NCI-H2196 treated with DMSO at 0.1 percent for 48 hours (cell line): ENCODE measurements at regions not wholly inside any gene's neighbourhood (a gene's known extent, or its start where the extent isn't known, plus 50 kb on each side); places are given as distances from the start of the nearest gene placed in this dataset.

Experiments used
- DNase-seq: peaks from one replicate; lab custom pipeline; 2025; ENCODE audit not compliant: unreplicated experiment; lab: John Stamatoyannopoulos, UW

DNA sequence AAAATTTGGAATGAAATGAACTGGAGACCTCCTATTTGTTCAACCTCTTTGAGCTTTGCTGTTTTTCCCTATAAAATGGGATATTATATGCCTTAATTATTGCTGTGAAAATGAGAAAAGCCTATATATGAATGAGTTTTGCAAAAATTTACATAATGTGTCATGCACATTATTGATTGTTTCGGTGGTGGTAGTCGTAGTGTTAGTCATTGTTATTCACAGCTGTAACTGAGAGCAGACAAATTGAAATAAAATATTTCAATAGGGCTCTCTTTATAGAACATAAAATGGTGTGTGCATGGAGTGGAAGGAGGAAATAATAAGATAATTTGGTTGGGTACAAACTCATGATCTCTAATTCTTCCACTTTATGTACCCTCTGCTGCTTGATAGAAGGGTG lies 153.7 kb upstream of the GADL1 start:
- DNase-seq: no peak

DNA sequence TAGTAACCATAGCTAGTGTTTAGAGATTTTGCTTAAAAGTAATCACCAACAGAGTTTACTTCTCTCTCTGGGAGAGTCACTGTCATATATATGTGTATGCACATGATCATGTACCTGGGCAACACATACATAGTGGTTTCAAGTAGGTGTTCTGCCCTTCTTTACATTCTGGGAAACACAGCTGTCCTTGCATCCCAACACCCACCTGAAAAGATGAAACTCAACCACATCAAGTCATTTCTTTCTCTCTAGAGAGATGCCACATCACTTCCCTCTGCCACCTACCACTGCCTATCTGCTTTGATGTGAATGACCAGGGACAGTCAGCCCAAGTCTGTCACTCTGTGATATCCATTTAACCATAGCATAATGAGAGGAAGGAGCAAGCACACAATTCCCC lies 155.8 kb upstream of the GADL1 start:
- no peak for DNase-seq

DNA sequence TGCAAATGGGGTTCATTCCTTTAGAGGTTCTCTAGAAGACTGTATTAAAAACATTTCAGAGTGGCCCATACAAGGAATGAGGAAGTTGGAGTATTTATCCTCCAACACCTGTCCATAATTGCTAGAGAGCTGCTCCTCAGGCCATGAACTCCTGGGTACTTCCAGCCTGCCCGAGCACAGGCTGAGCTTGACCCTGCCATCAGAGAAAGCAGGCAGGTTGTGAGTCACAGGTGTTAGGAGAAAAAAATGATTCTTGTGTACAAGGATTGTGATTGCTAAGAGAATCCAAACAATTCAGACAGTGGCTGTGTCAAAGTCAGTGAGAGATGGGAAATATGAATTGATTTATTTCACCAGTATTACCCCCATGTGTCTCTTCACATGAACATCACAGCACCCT lies 156.8 kb upstream of the GADL1 start:
- DNase-seq: no peak

DNA sequence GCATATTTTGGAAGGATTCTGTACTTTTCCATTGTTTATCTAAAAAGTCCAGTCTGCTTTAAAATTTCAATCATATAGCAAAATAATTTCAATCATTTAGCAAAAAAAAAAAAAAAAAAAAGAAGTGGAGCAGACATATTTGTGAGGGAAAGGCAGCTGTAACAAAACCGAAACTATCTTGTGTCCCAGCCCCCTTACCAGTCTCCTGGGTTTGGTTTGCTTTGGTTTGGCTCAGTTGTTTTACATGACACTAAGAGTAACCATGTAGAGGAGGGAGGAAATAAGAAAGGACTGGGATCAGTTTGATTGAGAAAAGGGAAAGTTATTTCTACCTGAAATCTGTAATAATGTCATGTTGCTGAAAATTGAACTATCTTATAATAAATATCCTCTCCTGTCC lies 158.8 kb upstream of the GADL1 start:
- no peak for DNase-seq

DNA sequence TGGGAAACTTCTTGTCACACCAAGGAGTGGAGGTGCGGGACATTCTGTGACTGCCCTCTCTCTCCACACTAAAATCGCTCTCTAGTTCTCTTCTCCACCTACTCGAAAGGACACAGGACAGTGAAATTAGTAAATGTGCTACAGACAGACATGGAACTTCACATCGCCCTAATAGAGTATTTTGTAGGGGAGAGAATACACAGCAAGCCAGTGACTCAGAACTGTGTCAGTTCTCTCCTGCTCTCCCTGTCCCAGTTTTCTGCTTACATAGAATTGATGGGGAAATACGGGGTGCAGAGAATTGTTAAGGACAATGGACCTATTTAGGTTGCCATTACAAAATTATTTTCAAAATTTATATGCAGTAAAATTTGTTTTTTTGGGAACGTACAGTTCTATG lies 159.6 kb upstream of the GADL1 start:
- no peak for DNase-seq

DNA sequence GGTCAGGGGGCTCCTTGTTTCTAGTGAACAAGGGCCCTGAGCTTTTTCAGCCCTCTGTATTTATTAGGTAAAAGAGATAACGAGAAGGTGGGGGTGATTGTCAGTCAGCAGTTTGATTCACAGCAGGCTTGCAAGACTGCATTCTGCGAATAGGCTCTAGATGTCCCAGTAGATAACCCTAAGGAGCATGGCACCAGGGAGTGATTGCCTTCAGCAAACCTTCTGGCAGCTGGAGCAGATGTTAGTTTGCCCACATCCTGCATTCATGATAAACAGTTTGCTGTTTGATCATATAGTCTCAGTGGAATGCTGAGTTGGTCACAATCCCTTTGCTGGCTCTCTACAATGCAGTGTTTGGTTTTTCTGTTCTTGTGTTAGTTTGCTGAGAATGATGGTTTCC lies 161.3 kb upstream of the GADL1 start:
- DNase-seq: no peak

DNA sequence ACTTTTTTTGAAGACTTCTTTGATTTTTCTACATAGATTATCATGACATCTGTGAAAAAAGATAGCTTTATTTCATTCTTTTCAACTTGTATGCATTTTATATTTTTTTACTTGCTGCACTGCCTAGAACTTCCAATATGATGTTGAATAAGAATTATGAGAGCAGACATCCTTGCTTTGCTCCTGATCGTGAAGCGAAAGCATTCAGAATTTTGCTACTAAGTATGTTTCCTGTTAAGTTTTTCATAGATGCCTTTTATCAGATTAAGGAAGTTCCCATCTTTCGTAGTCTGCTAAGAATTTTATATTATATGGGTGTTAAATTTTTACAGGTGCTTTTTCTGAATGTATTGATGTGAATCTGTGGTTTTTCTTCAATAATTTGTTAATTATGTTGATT lies 163.4 kb upstream of the GADL1 start:
- no peak for DNase-seq

DNA sequence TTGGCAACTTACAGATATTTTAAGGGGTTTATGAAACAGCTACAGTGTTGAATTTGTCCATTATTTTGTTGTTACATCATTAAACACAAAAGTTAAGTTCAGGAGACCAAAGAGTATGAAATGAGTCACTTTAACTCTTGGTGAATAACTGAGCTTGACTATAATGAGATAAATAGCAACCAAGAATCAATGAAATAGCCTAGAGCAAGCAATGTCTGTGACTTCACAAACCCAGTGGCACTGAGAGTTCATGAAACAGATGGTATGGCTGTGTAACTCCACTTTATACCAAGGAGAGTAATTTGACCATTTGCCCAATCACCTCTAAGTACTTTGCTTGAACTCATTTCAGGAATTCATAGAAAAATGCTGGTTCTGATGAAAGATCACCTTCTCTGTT lies 169.6 kb upstream of the GADL1 start:
- no peak for DNase-seq

DNA sequence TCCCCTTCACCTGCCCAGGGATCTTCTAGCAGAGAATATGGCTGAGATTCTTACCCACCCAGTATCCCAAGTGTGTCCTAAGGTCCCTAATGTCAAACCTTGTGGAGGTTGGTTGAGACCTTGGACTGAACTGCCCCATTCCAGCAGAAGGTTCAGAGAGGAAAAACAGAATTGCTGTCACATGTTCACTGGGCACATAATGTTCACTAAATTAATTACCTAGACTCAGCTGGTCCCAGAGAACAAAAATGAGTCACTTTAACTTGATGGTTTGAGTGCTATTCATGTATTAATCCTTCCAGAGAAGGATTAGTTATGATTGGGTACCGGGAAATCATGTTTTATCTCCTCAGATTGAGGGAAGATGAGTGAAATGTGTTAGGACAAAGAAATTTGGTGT lies 171.3 kb upstream of the GADL1 start:
- DNase-seq: no peak

DNA sequence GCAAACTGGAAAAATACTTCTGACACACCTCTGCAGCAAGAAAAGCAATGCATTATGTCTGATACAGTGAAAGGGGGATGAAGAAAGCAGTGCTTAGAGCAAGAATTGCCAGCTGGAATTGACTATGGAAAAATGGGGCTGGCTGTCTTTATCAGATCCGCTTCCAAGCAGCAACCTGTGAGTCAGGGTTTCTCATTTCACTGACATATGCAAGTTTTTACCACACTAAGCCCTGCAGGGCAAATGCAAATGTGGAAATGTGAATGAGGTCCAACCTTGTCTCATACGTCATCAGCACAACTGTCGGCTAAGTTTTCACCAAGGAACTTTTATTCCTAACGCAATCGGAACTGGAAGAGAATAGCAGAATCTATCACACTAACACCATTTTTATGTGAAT lies 172.5 kb upstream of the GADL1 start:
- no peak for DNase-seq

DNA sequence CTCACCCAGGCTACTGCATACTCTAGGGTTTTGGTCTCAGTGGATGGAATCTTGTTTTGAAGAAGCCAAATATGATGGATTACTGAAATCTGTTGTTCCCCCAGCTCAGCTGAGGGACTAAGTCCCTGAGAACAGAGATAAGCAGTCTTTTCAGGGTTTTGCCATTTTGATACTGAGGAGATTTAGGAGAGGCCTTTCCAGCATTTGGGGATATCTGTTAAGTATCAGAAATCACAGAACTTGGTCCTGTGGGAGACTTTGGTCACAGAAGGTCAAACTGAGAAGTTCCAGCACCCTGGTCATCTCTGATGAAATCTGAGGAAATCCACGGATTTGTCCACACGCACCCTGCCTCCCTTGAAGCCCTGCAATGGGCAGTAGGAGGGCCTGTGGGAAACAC lies 181.0 kb upstream of the GADL1 start:
- no peak for DNase-seq

DNA sequence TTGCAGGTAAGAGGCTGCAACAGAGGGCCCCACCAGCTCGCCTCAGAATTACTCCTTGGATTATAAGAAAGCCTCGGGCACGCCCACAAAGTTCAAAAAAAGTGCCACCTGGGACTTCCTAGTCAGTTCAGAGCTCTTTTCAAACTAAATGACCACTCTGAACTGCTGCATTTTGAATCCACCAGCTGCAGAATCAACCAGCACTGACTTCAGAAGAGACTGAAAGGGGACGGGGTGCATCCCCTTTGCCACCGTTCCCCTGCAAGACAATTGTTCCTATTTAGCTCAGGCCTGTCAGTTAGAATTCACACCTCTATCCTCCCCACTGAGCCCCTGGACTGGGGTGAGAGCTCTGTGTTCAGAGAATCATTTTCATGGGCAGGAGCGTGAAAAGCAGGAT lies 181.4 kb upstream of the GADL1 start:
- DNase-seq: no peak

DNA sequence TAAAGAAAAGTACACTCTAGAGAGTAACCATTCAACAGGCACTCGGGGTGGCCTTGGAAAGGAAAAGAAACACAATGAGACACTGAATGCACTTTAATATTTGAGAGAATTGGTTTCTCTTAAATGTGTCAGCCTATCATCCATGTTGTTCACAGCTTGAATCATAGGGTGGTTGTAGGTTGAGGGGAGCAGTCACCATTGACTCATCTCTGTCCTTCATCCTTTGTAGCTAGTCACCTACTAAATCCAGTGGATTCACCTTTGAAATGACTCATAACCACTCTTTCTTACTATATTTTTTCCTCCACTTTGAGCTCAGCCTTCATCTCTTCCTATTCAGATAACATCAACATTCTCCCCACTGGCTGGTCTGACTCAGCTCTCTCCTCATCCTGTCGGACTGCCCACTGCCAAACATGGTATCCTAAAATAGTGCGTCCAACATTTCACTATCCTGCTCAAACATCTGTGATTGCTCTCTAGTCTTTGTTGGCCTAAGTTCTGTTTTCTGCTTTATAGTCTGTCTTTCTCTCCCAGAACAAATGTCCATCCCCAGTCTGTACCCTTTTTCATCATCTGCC lies 182.7 kb upstream of the GADL1 start:
- no peak for DNase-seq

DNA sequence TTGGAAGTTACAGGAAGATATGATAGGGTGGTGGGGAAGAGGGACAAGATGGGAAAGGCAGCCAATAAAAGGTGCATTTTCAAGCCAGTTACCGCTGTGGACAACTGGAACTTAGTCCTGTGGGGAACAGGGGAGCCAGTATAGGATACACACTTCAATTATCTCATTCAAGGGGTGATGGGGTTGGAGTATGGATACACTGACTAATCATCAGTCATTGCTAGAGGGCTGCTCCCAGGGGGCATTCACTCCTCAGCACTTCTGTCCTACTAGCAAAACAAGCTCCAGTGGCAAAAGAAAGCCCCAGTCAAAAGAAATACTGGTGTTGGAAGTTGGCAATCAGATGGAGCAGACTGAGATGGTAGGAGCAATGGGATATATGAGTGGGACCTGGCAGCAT lies 183.4 kb upstream of the GADL1 start:
- DNase-seq: no peak

DNA sequence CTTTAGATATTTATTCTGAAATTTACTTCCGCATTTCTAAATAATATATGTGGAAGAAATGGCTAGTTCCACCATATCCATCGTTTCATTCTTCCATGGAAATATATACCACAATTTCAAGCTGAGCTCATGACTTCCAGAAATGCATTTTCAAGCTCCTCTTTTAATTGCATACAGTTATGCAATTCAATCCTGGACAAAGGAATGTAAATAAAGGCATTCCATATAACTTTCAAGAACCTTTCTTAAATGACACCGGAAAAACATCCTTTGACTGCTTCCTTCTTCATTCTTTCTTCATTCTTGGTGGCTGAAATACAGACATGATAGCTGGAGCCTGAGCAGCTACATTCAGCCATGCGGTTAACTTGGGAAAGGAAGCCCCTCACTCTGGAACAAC lies 185.2 kb upstream of the GADL1 start:
- DNase-seq: no peak

DNA sequence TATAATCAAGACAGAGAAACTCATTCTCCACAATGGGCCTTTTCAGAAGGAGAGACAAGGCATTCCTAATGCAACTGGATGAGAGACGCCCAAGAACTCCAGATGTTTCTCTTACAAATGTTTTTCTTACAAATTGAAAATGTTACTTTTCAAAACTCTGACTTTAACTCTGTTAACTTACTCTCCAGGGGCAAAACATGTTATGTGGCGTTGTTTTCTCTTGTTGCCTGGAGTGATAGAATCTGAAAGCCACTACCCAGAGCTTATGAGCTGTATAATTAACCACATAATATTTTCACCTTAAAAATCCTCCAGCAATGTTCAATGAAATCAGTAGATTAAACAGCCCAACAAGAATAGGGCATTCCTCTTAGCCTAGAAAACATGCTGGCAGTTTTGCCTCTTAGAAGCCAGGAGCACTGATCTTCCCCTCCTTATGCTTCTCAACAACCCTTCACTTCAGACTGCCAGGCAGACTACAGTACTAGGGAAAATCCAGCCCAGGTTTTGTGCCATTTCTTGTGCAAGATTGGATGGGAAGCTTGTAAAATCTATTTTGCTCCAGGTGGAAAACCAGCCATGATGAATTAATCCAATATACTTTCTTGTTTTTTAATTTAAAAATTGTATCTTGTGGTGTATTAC lies 186.7 kb upstream of the GADL1 start:
- DNase-seq: no peak

DNA sequence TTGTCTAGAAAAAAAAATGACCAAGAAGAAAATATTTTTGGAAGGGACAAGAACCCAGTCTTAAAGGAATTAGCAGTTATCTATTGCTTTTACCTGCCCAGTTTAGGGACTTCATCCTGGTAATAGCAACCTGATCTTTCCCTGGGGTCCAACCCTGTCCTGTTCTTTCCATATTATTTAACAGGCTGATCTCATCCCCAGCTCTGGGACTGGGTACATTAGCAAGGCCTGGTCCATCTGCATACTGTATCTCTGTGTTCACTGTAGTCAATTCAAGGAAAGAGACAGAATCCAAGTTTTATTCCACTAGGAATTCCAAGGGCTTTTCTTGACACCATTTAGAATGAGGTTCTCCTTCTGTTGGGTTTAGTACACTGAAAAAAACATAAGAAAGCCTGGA lies 191.7 kb upstream of the GADL1 start:
- DNase-seq: no peak

DNA sequence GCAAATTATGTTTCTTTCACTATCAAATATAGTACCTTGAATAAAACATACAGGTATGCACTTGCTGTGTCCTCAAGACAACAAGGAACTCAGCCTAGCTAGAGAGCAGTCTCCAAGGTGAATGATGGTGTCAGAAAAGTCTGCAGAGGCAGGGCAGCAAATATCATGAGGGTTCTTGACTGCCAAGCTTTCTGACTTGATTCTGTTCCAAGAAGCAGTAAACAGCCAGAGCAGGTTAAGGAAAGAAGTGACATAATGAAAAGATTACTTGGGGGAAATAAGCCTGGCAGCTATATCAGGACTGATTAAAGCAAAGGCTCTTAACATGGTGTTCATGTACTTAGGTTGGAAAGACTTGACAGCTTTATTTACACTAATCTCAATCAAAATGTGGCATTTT lies 192.2 kb upstream of the GADL1 start:
- DNase-seq: no peak

DNA sequence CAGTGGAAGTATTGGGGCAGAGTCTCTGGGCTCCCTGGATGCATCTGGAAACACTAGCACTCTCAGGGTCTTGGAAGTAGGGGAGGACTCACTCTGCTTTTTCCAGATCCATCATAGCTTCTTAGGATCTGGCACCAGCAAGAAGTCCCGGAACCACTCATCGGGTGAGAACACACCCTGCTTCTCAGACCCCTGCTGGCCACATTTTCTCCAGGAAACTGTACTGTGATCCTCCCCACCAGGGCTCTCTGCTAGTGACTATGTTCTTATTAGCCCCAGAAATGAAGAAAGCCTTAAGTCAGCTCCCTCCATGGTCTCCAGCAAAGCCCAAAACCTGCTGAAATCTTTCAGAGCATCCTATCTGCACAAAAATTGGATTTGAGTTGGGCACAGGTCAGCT lies 197.3 kb upstream of the GADL1 start:
- no peak for DNase-seq

DNA sequence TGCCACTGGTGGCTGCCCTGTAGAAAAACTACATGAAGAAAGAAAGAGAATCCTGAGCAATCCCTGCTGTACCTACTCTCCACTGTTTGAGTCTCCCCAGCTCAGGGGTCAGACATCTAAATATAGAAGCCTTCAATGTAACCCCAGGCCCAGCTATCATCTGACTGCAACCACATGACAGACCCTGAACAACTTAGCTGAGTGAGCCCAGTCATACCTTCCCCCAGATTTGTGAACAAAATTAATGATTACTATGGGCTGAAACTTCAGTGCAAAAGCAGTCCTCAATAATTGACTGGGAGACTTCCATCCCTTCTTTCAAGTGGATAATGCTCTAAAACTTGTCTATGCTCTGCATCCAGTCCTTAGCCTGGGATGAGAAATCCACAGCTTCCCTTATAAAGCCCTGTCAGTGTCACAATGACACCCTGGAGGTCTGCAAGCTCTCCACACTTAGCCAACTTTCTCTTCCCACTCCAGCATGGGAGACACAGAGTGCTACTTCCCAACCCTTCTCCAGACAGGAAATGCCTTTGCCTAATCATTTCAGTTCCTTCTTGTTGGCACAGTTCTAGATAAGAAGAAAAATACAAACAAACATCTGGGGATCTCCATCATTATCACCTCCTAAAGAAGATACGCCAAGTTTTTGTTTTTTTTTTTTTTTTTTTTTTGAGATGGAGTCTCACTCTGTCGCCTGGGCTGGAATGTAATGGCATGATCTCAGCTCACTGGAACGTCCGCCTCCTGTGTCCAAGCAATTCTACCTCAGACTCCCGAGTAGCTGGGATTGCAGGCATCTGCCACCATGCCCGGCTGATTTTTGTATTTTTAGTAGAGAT lies 198.5 kb upstream of the GADL1 start:
- no peak for DNase-seq

DNA sequence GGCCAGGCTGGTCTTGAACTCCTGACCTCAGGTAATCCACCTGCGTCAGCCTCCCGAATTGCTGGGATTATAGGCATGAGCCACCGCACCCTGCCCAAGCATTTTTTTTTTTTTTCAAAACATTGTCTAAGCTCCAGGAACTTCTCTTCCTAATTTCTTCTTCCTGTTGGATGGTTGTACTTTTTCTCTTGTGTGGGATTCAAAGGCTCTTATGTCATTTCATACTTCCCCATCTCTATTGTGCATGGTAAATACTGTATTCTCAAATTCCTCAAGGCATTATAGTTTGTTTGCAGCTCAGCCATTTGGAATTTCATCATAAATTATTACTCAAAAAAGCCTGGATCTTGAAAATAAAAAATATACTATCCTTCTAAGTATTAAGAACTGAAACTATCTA lies 199.1 kb upstream of the GADL1 start:
- no peak for DNase-seq

DNA sequence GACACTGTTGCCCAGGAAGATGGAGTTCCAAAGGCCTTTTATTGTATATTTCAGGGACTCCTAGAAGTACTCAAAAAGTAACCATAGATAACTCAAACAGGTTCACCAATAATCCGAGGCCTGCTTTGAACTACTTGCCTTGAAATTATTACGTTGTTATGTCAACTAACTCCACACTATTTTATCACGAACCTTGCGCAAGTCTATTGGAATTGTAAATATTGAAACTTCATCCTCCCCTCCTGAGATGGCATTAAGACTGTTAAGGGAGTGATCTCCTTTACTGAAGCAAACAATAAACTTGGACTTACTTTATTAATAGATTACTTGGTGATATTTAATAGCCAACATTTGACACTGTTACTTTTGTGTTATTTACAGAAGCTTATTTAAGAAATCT lies 199.6 kb upstream of the GADL1 start:
- DNase-seq: no peak

DNA sequence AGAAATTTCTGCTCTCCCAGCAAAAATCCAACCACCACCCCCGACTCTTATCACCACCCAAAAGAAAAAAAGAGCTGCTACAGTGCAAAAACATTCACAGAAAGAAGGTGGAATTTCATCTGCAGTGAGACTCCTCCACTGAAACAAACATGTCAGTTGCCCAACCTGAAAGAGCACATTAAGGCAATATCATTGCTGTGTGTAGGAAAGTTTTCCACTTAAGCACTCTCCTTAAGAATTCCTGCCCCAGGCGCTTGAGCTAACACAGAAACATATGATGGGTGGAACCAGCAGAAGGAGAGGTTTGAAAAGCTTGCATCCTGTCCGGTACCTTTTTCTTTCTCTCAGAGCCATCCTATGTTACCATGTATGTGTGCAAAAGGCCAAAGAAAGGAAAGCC lies 200.8 kb upstream of the GADL1 start:
- no peak for DNase-seq
